Mesendoderm (in vitro differentiated cells): ENCODE measurements at regions not wholly inside any gene's neighbourhood (a gene's known extent, or its start where the extent isn't known, plus 50 kb on each side); places are given as distances from the start of the nearest gene placed in this dataset.

Experiments used
- DNase-seq: peaks from one replicate; pipeline ENCODE4 v3.0.0; 2013
- H2AK5ac ChIP-seq: 2 replicates; pipeline ENCODE4 v1.6.1; 2013; ENCODE audit warnings: low read length, inconsistent platforms
- H2BK120ac ChIP-seq: 2 replicates; pipeline ENCODE4 v1.6.1; 2013; ENCODE audit warnings: low read depth, mild to moderate bottlenecking, low read length, moderate library complexity, mixed read lengths
- H2BK15ac ChIP-seq: replicated peaks from 2 replicates; pipeline ENCODE4 v1.6.1; 2013; ENCODE audit warnings: low read depth, mild to moderate bottlenecking, moderate library complexity
- H2BK5ac ChIP-seq: 2 replicates; pipeline ENCODE4 v1.6.1; 2013; ENCODE audit warnings: low read length, inconsistent platforms
- H3K18ac ChIP-seq: 2 replicates; pipeline ENCODE4 v1.6.1; 2013; ENCODE audit warnings: mild to moderate bottlenecking, low read length, mixed read lengths
- H3K23ac ChIP-seq: one replicate; pipeline ENCODE4 v1.6.1; 2013; ENCODE audit warnings: low read length
- H3K27ac ChIP-seq: 2 replicates; pipeline ENCODE4 v1.5.1; 2013; ENCODE audit warnings: low read depth, mild to moderate bottlenecking, inconsistent platforms, low read length, moderate library complexity
- H3K27me3 ChIP-seq: 2 replicates; pipeline ENCODE4 v1.6.1; 2013; ENCODE audit warnings: low read length, control low read depth, mild to moderate bottlenecking, inconsistent platforms; ENCODE audit not compliant: insufficient read depth, poor library complexity
- H3K36me3 ChIP-seq: 2 replicates; pipeline ENCODE4 v1.6.1; 2013; ENCODE audit warnings: low read length, inconsistent platforms; ENCODE audit not compliant: control insufficient read depth, insufficient read depth
- H3K4ac ChIP-seq: one replicate; pipeline ENCODE4 v1.6.1; 2013; ENCODE audit warnings: low read depth, mild to moderate bottlenecking, low read length, moderate library complexity
- H3K4me1 ChIP-seq: 2 replicates; pipeline ENCODE4 v1.6.1; 2013; ENCODE audit warnings: low read depth, low read length, inconsistent platforms; ENCODE audit not compliant: control insufficient read depth
- H3K4me2 ChIP-seq: 2 replicates; pipeline ENCODE4 v1.6.1; 2013; ENCODE audit warnings: low read length
- H3K4me3 ChIP-seq: 2 replicates; pipeline ENCODE4 v1.5.1; 2013; ENCODE audit warnings: mild to moderate bottlenecking, low read length
- H3K56ac ChIP-seq: one replicate; pipeline ENCODE4 v1.6.1; 2013; ENCODE audit warnings: low read length
- H3K79me1 ChIP-seq: 2 replicates; pipeline ENCODE4 v1.6.1; 2013; ENCODE audit warnings: low read length, inconsistent platforms
- H3K79me2 ChIP-seq: 2 replicates; pipeline ENCODE4 v1.6.1; 2013; ENCODE audit warnings: mild to moderate bottlenecking, low read length; ENCODE audit not compliant: control insufficient read depth, insufficient read depth
- H3K9ac ChIP-seq: 2 replicates; pipeline ENCODE4 v1.6.1; 2013; ENCODE audit warnings: low read length, inconsistent platforms
- H4K5ac ChIP-seq: one replicate; pipeline ENCODE4 v1.6.1; 2013; ENCODE audit warnings: low read length
- H4K8ac ChIP-seq: one replicate; pipeline ENCODE4 v1.6.1; 2013; ENCODE audit warnings: low read depth, mild to moderate bottlenecking, control low read depth, low read length, moderate library complexity
- WGBS: extraction: QIAGEN DNeasy Blood & Tissue Kit; methylation state at CpG from one replicate; pipeline ENCODE4 v1.1.7; 2013; ENCODE audit warnings: low lambda C conversion rate, missing lambda C conversion rate; ENCODE audit not compliant: insufficient coverage; ENCODE audit errors: extremely low coverage; 5-methylcytosine and 5-hydroxymethylcytosine counted together

- Histone ChIP-seq H3K4me1 (no peaks in the 10 kb centered on the region), H2AK5ac (no peak overlapping the region), H2BK5ac (no peak overlapping the region), H4K8ac (no peak overlapping the region), H3K4ac (no peak overlapping the region), H3K27me3 (no peaks in the 10 kb centered on the region), H3K23ac (no peak overlapping the region), H3K27ac (no peak overlapping the region), H3K18ac (no peak overlapping the region), H3K4me3 (no peak overlapping the region), H3K4me2 (no peak overlapping the region), H3K36me3 (no peaks in the 10 kb centered on the region), H3K79me2 (no peaks in the 10 kb centered on the region), H3K9ac (no peak overlapping the region), H2BK120ac (no peak overlapping the region), H2BK15ac (no peak overlapping the region), H3K79me1 (no peaks in the 10 kb centered on the region), H4K5ac (no peak overlapping the region), H3K56ac (no peak overlapping the region)
- no CpG with 5 or more reads among the region's 6 CpGs for WGBS
- DNase-seq, result no peak
Observed at GRCh38 chr10:4095166-4095917, 310.3 kb upstream of the KLF6 start.

GRCh38 chr10:4094751-4095150, 309.7 kb upstream of the KLF6 start:
- no peak overlapping the region for H2BK120ac ChIP-seq
- no peak overlapping the region for H2BK15ac ChIP-seq
- H3K27ac ChIP-seq, result no peak overlapping the region
- H2AK5ac ChIP-seq, result no peak overlapping the region
- H3K79me2 ChIP-seq, result no peaks in the 10 kb centered on the region
- H3K4ac ChIP-seq, result no peak overlapping the region
- no peak overlapping the region for H3K56ac ChIP-seq
- no peak overlapping the region for H3K4me3 ChIP-seq
- no peak overlapping the region for H3K23ac ChIP-seq
- H3K9ac ChIP-seq, result no peak overlapping the region
- no peak overlapping the region for H4K5ac ChIP-seq
- H3K36me3 ChIP-seq, result no peaks in the 10 kb centered on the region
- DNase-seq, result no peak
- H3K79me1 ChIP-seq, result no peaks in the 10 kb centered on the region
- WGBS, result no CpG with 5 or more reads among the region's 2 CpGs
- no peak overlapping the region for H2BK5ac ChIP-seq
- H3K4me1 ChIP-seq, result no peaks in the 10 kb centered on the region
- H3K18ac ChIP-seq, result no peak overlapping the region
- H3K4me2 ChIP-seq, result no peak overlapping the region
- no peaks in the 10 kb centered on the region for H3K27me3 ChIP-seq
- no peak overlapping the region for H4K8ac ChIP-seq

- no peak overlapping the region for H4K8ac ChIP-seq
- no CpG with 5 or more reads among the region's 5 CpGs for WGBS
- no peak overlapping the region for H4K5ac ChIP-seq
- no peak overlapping the region for H2BK15ac ChIP-seq
- H3K23ac ChIP-seq, result no peak overlapping the region
- H3K4ac ChIP-seq, result no peak overlapping the region
- H3K56ac ChIP-seq, result no peak overlapping the region
- no peak overlapping the region for H3K4me3 ChIP-seq
- no peak overlapping the region for H3K4me2 ChIP-seq
- no peaks in the 10 kb centered on the region for H3K36me3 ChIP-seq
- no peaks in the 10 kb centered on the region for H3K79me2 ChIP-seq
- no peak overlapping the region for H2AK5ac ChIP-seq
- no peak overlapping the region for H3K9ac ChIP-seq
- no peak overlapping the region for H3K18ac ChIP-seq
- no peaks in the 10 kb centered on the region for H3K79me1 ChIP-seq
- DNase-seq, result no peak
- no peak overlapping the region for H2BK5ac ChIP-seq
- no peak overlapping the region for H3K27ac ChIP-seq
- H3K4me1 ChIP-seq, result no peaks in the 10 kb centered on the region
- H2BK120ac ChIP-seq, result no peak overlapping the region
- H3K27me3 ChIP-seq, result no peaks in the 10 kb centered on the region
Observed at GRCh38 chr10:4093438-4093837, 308.4 kb upstream of the KLF6 start.

DNA sequence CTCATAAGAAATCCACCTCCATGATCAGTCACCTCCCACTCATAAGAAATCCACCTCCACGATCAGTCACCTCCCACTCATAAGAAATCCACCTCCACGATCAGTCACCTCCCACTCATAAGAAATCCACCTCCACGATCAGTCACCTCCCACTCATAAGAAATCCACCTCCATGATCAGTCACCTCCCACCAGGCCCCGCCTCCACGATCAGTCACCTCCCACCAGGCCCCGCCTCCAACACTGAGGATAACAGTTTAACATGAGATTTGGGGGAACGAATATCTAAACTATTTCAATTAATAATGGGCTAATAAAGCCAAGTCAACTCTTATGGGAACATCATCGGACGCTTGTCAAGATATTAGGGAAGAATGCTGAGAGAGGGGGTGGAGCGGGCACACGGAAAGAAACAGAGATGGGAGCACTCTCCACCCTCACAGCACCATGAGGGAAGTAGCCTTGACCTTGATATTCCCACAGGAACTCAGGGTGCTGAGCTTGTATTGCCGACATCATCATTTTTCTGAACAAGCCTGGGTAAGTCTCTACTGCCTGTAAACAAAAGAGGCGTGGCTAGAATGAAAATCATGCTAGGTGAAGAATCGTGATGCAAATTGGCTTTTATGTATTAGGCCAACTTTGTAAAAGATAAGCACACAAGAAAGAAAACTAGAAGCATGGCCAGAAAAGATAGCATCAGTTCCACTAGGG, 303.5 kb upstream of the KLF6 start:
- Histone ChIP-seq H3K79me2 (no peaks in the 10 kb centered on the region), H3K27ac (no peak overlapping the region), H3K9ac (no peak overlapping the region), H3K56ac (no peak overlapping the region), H3K23ac (no peak overlapping the region), H2BK120ac (no peak overlapping the region), H2BK15ac (no peak overlapping the region), H3K4me2 (no peak overlapping the region), H3K79me1 (no peaks in the 10 kb centered on the region), H3K36me3 (no peaks in the 10 kb centered on the region), H4K5ac (no peak overlapping the region), H2AK5ac (no peak overlapping the region), H3K4ac (no peak overlapping the region), H2BK5ac (no peak overlapping the region), H3K18ac (no peak overlapping the region), H3K4me1 (no peaks in the 10 kb centered on the region), H4K8ac (no peak overlapping the region), H3K27me3 (no peaks in the 10 kb centered on the region), H3K4me3 (no peak overlapping the region)
- DNase-seq, result no peak
- WGBS, result no CpG with 5 or more reads among the region's 14 CpGs

DNA sequence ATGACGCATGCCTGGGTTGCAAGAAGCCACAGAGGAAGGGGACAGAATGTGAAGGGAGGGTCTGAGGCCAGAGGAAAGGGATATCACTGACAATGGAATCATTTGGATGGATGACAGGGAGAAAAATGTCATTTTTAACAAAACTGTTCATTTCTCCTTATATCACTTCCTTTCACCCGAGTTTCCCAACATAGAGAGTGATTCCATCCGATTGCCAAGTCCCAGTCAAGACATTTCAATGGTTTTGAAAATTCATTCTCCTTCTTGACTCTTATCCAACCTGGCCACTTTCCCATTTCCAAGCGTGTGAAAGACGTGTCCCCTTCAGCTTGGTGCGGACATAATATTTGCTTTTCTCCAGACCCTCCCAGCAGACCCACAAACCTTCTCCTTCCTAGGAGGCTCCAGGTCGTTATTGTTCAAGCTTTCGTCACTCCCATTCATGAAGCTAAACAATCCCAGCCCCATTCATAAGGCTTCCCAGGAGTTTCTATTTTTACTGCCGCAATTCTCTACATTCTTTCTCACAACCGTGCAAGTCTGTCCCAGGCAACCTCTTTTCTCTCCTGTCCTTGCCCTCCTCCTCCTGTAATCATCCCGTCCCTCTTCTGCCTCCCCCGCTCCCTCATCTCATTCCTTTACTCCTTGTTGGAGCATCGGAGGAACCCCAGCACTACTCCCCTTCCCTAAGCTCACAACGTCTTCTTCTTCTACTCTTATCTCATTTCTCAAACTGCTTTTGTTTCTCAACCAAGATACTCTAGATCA, 301.3 kb upstream of the KLF6 start:
- no peak overlapping the region for H4K8ac ChIP-seq
- no peaks in the 10 kb centered on the region for H3K79me1 ChIP-seq
- no peak overlapping the region for H3K23ac ChIP-seq
- H3K27me3 ChIP-seq, result no peaks in the 10 kb centered on the region
- no peak overlapping the region for H2BK5ac ChIP-seq
- no peak overlapping the region for H3K4me2 ChIP-seq
- no peak overlapping the region for H2BK120ac ChIP-seq
- no peak overlapping the region for H3K9ac ChIP-seq
- no peak overlapping the region for H4K5ac ChIP-seq
- H3K18ac ChIP-seq, result no peak overlapping the region
- no peaks in the 10 kb centered on the region for H3K79me2 ChIP-seq
- no peak overlapping the region for H3K4me3 ChIP-seq
- H3K4me1 ChIP-seq, result peaks cover 6% of the 10 kb centered on the region
- H3K4ac ChIP-seq, result no peak overlapping the region
- peak overlapping the region; percentile 79 for H2BK15ac ChIP-seq
- no peak overlapping the region for H2AK5ac ChIP-seq
- WGBS, result no CpG with 5 or more reads among the region's 14 CpGs
- no peak for DNase-seq
- no peak overlapping the region for H3K56ac ChIP-seq
- H3K36me3 ChIP-seq, result no peaks in the 10 kb centered on the region
- H3K27ac ChIP-seq, result no peak overlapping the region
